ENCODE measurements at regions not wholly inside any gene's neighbourhood (a gene's known extent, or its start where the extent isn't known, plus 50 kb on each side); places are given as distances from the start of the nearest gene placed in this dataset.
"Not testable (repeated sequence)": the region's sequence is repeated elsewhere in the genome, so short reads cannot be mapped to it uniquely, and the experiment has no call there.

DNA sequence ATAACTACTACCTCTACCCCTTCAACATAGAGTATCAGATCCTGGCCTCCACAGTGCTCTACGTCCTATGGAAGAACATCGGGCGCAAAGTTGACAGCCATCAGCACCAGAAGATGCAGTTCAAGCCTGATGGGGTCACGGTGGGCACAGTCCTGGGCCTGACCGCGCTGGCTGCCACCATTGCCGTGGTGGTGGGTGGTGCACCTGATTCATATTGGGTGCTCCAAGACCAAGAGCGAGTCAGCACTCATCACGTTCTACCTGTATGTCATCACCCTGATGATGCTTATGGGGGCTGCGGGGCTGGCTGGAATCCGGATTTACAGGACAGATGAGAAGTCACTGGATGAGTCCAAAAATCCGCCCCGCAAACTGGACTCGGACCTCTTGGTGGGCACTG, 846.4 kb downstream of the RPIA start:
- H3K9me3 Mint-ChIP-seq (ENCODE audit: unreplicated experiment): not testable (repeated sequence)

DNA sequence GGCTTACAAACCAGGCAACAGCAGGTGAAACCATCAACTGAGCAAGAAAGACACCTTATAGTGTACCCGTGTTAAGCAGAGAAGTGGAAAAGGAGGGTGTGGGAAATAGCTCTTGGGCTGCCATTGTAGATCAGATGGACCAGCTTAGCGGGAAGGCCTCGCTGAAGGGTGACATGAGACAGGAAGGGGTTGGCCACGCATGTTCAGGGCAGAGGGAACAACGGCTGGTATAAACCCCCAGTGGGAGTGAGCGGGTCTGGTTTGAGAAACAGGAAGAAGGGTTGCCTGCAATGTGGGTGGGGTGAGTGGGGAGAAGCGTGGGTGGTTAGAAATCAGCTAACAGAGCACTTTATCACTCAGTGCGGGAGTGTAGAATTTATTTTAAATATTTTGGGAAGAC, 852.6 kb downstream of the RPIA start:
- H3K4me3 ChIP-seq (ENCODE audit: low read depth, low read length); intact Hi-C loops (cut with micrococcal nuclease; ENCODE audit: unreplicated experiment); H3K4me3 Mint-ChIP-seq (ENCODE audit: unreplicated experiment); H3K27me3 Mint-ChIP-seq (ENCODE audit: insufficient read depth, unreplicated experiment); H3K4me1 Mint-ChIP-seq (ENCODE audit: low read depth, unreplicated experiment); H3K4me1 ChIP-seq; CTCF ChIA-PET; H3K9me3 ChIP-seq; H3K9me3 Mint-ChIP-seq (ENCODE audit: unreplicated experiment); H3K36me3 Mint-ChIP-seq (ENCODE audit: insufficient read depth, unreplicated experiment); H3K27ac Mint-ChIP-seq (ENCODE audit: unreplicated experiment); DNase-seq; BruUV-seq (replicated peaks); H3K36me3 ChIP-seq (ENCODE audit: control insufficient read depth, insufficient read depth, low read length); H3K27me3 ChIP-seq (replicated peaks; ENCODE audit: control insufficient read depth, insufficient read depth, low read length); POLR2A ChIA-PET: not testable (repeated sequence)

More for the DNA sequence above, 846.4 kb downstream of the RPIA start:
- H3K36me3 ChIP-seq (ENCODE audit: control insufficient read depth, insufficient read depth, low read length); intact Hi-C loops (cut with micrococcal nuclease; ENCODE audit: unreplicated experiment); H3K4me3 ChIP-seq (ENCODE audit: low read depth, low read length); H3K27ac Mint-ChIP-seq (ENCODE audit: unreplicated experiment); POLR2A ChIA-PET; CTCF ChIA-PET; H3K9me3 ChIP-seq; H3K36me3 Mint-ChIP-seq (ENCODE audit: insufficient read depth, unreplicated experiment); H3K4me1 Mint-ChIP-seq (ENCODE audit: low read depth, unreplicated experiment); H3K27me3 Mint-ChIP-seq (ENCODE audit: insufficient read depth, unreplicated experiment); H3K4me1 ChIP-seq; H3K27me3 ChIP-seq (replicated peaks; ENCODE audit: control insufficient read depth, insufficient read depth, low read length); DNase-seq; BruUV-seq (replicated peaks); H3K4me3 Mint-ChIP-seq (ENCODE audit: unreplicated experiment): not testable (repeated sequence)

DNA sequence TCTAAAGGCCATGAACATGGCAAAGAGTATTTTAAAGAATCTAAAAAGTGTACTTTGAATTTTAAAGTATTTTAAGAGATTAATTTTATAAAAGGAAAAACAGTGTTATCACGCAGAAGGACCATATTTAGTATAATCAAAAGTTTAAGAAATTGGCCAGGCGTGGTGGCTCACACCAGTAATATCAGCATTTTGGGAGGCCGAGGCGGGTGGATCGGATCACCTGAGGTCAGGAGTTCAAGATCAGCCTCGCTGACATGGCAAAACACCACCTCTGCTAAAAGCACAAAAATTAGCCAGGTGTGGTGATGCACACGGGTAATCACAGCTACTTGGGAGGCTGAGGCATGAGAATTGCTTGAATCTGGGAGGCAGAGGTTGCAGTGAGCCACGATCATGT, 887.7 kb downstream of the RPIA start:
- DNase-seq; H3K4me1 Mint-ChIP-seq (ENCODE audit: low read depth, unreplicated experiment); H3K9me3 ChIP-seq; BruUV-seq (replicated peaks); intact Hi-C loops (cut with micrococcal nuclease; ENCODE audit: unreplicated experiment); H3K27ac Mint-ChIP-seq (ENCODE audit: unreplicated experiment); H3K36me3 ChIP-seq (ENCODE audit: control insufficient read depth, insufficient read depth, low read length); H3K27me3 ChIP-seq (replicated peaks; ENCODE audit: control insufficient read depth, insufficient read depth, low read length); POLR2A ChIA-PET; H3K9me3 Mint-ChIP-seq (ENCODE audit: unreplicated experiment); H3K36me3 Mint-ChIP-seq (ENCODE audit: insufficient read depth, unreplicated experiment); CTCF ChIA-PET; H3K4me1 ChIP-seq; H3K4me3 Mint-ChIP-seq (ENCODE audit: unreplicated experiment); H3K27me3 Mint-ChIP-seq (ENCODE audit: insufficient read depth, unreplicated experiment); H3K4me3 ChIP-seq (ENCODE audit: low read depth, low read length): not testable (repeated sequence)

DNA sequence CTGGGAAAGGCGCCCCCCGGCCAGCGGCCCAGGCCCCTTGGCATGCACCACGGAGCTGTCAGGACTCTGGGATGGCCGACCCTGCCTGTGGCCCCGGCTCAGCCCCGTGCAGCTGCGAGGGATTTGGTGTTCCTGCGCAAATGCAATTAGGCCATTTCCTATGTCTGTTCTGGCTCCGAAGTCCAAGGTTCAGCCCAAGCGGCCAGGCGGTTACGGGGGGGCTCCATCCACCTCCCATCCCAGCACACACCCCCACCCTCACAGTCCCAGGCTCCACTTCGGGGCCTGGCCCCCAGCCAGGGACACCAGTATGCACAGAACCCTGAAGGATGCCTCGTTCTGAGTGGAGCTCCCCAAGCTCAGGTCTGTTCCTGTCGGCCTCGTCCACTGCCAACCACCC, 891.3 kb downstream of the RPIA start:
- H3K4me1 Mint-ChIP-seq (ENCODE audit: low read depth, unreplicated experiment); POLR2A ChIA-PET; H3K4me3 ChIP-seq (ENCODE audit: low read depth, low read length); BruUV-seq (replicated peaks); H3K4me1 ChIP-seq; H3K27me3 Mint-ChIP-seq (ENCODE audit: insufficient read depth, unreplicated experiment); H3K27me3 ChIP-seq (replicated peaks; ENCODE audit: control insufficient read depth, insufficient read depth, low read length); H3K27ac Mint-ChIP-seq (ENCODE audit: unreplicated experiment); intact Hi-C loops (cut with micrococcal nuclease; ENCODE audit: unreplicated experiment); CTCF ChIA-PET; H3K36me3 Mint-ChIP-seq (ENCODE audit: insufficient read depth, unreplicated experiment); H3K9me3 ChIP-seq; H3K36me3 ChIP-seq (ENCODE audit: control insufficient read depth, insufficient read depth, low read length); H3K9me3 Mint-ChIP-seq (ENCODE audit: unreplicated experiment); H3K4me3 Mint-ChIP-seq (ENCODE audit: unreplicated experiment): not testable (repeated sequence)
- DNase-seq: peak; percentile 42 to 67

DNA sequence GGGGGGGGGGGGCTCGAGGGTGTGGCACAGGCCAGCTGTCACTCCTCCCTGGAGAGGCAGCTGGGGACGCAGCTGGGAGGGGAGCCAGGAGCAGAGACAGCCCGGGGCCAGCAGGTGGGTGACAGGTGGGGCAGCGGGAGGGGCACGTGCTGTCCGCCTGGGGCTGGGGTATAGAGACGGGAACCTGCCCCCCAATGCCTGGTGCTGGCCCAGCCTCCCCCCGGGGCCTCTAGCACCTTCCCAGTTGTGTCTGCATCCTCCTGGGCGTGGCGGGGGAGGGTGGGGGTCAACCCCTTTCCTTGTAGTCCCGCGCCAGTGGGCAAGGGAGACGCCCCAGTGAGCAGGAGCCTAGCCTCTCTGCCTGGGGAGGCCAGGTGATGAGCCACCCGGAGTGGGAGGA, 892.6 kb downstream of the RPIA start:
- H3K36me3 Mint-ChIP-seq (ENCODE audit: insufficient read depth, unreplicated experiment); H3K4me1 ChIP-seq; H3K9me3 Mint-ChIP-seq (ENCODE audit: unreplicated experiment); H3K27me3 Mint-ChIP-seq (ENCODE audit: insufficient read depth, unreplicated experiment); H3K36me3 ChIP-seq (ENCODE audit: control insufficient read depth, insufficient read depth, low read length); H3K4me3 Mint-ChIP-seq (ENCODE audit: unreplicated experiment); POLR2A ChIA-PET; H3K4me3 ChIP-seq (ENCODE audit: low read depth, low read length); H3K27me3 ChIP-seq (replicated peaks; ENCODE audit: control insufficient read depth, insufficient read depth, low read length); H3K27ac Mint-ChIP-seq (ENCODE audit: unreplicated experiment); BruUV-seq (replicated peaks); H3K9me3 ChIP-seq; intact Hi-C loops (cut with micrococcal nuclease; ENCODE audit: unreplicated experiment); CTCF ChIA-PET; H3K4me1 Mint-ChIP-seq (ENCODE audit: low read depth, unreplicated experiment): not testable (repeated sequence)
- peak in 1 of 2 experiments; percentile 41 for DNase-seq

DNA sequence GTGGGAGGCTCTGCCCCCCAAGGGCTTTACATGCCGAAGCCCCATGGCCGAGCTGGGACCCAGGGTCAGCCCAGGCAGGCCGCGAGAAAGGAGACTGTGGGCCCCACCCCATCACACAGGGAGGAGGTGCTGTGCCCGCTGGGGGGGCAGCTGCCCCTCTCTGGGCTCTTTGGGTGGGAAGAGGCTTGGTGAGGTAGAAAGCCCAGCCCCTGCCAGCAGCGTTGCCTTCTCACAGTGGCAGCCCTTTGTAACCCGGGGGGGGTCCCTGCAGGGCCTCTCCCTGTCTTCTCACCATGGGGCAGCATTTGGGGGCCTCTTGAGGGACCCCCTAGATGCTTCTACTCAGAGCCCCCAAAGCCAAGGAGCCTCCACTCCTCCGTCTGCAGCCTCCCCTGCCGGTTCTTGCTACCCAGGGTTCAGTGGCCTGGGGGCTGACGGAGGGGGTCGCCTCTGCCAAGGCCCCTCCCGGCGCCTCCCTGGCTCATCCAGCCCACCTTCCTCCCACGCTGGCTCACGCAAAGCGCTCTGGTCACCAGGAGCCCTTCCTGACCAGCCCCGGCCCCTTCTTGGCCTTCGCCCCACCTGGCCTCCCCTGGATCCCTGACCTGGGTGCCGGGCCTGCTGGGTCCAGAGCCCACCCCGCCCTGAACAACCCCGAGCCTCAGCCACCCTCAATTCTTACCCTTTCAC, 893.5 kb downstream of the RPIA start:
- BruUV-seq (replicated peaks): TSS peak; percentile 78
- Mint-ChIP-seq H3K27ac (ENCODE audit: unreplicated experiment) (peak overlapping the region; percentile 74), H3K4me3 (ENCODE audit: unreplicated experiment) (peak overlapping the region; percentile 96)
- H3K9me3 ChIP-seq; H3K27me3 ChIP-seq (replicated peaks; ENCODE audit: control insufficient read depth, insufficient read depth, low read length); H3K36me3 Mint-ChIP-seq (ENCODE audit: insufficient read depth, unreplicated experiment); POLR2A ChIA-PET; H3K4me1 Mint-ChIP-seq (ENCODE audit: low read depth, unreplicated experiment); H3K27me3 Mint-ChIP-seq (ENCODE audit: insufficient read depth, unreplicated experiment); DNase-seq; CTCF ChIA-PET; H3K36me3 ChIP-seq (ENCODE audit: control insufficient read depth, insufficient read depth, low read length); intact Hi-C loops (cut with micrococcal nuclease; ENCODE audit: unreplicated experiment); H3K9me3 Mint-ChIP-seq (ENCODE audit: unreplicated experiment); H3K4me1 ChIP-seq: not testable (repeated sequence)
- H3K4me3 ChIP-seq (ENCODE audit: low read depth, low read length): peak overlapping the region; percentile 47

DNA sequence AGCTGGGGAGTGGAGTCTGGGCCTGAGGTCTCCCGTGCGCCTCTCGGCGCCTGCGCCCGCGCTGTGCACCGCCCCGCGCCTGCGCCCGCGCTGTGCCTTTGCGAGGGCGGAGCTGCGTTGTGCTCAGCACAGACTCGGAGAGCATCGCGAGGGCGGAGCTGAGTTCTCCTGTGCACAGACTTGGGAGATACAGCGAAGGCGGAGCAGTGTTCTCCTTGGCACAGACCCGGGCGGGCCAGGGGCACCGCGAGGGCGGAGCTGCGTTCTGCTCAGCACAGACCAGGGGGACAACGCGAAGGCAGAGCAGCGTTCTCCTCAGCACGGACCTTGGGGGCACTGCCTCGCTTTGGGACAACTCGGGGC, 894.1 kb downstream of the RPIA start:
- DNase-seq: peak; percentile 80 to 86
- H3K36me3 Mint-ChIP-seq (ENCODE audit: insufficient read depth, unreplicated experiment); H3K27me3 ChIP-seq (replicated peaks; ENCODE audit: control insufficient read depth, insufficient read depth, low read length); H3K4me1 Mint-ChIP-seq (ENCODE audit: low read depth, unreplicated experiment); POLR2A ChIA-PET; H3K36me3 ChIP-seq (ENCODE audit: control insufficient read depth, insufficient read depth, low read length); BruUV-seq (replicated peaks); H3K9me3 Mint-ChIP-seq (ENCODE audit: unreplicated experiment); intact Hi-C loops (cut with micrococcal nuclease; ENCODE audit: unreplicated experiment); H3K4me1 ChIP-seq; H3K9me3 ChIP-seq; CTCF ChIA-PET; H3K27me3 Mint-ChIP-seq (ENCODE audit: insufficient read depth, unreplicated experiment): not testable (repeated sequence)
- Mint-ChIP-seq H3K27ac (ENCODE audit: unreplicated experiment) (peak overlapping the region; percentile 74), H3K4me3 (ENCODE audit: unreplicated experiment) (peak overlapping the region; percentile 96)
- peak overlapping the region; percentile 55 for H3K4me3 ChIP-seq (ENCODE audit: low read depth, low read length)
